SU-DHL-6 (cell line): ENCODE measurements at regions not wholly inside any gene's neighbourhood (a gene's known extent, or its start where the extent isn't known, plus 50 kb on each side); places are given as distances from the start of the nearest gene placed in this dataset.

Experiments used
- H2AFZ ChIP-seq: fragments of 200-600 bp; sonication (generic); 2 replicates; pipeline ENCODE4 v1.6.1; 2014; ENCODE audit warnings: low read depth, mild to moderate bottlenecking, moderate library complexity, mixed read lengths, antibody characterized with exemption, low read length; ENCODE audit not compliant: severe bottlenecking
- H3F3A ChIP-seq: fragments of 200-600 bp; shearing (Covaris generic); 2 replicates; pipeline ENCODE4 v1.6.0; 2016; ENCODE audit warnings: antibody characterized with exemption, mild to moderate bottlenecking; ENCODE audit not compliant: insufficient read depth
- H3K27ac ChIP-seq: fragments of 200-600 bp; sonication (generic); 2 replicates; pipeline ENCODE4 v1.5.1; 2016; ENCODE audit warnings: low read depth, mild to moderate bottlenecking, low read length, moderate library complexity, mixed read lengths
- H3K27me3 ChIP-seq: fragments of 200-600 bp; sonication (generic), shearing (Covaris generic); 2 replicates; pipeline ENCODE4 v1.6.0; 2014; ENCODE audit warnings: mild to moderate bottlenecking, low read length
- H3K36me3 ChIP-seq: fragments of 200-600 bp; sonication (generic); 2 replicates; pipeline ENCODE4 v1.6.1; 2014; ENCODE audit warnings: mild to moderate bottlenecking, low read length, mixed read lengths
- H3K4me2 ChIP-seq: fragments of 300-600, 200-600 bp; shearing (Covaris generic), sonication (generic); 2 replicates; pipeline ENCODE4 v1.6.0; 2014; ENCODE audit warnings: low read length, low read depth, mild to moderate bottlenecking; ENCODE audit not compliant: poor library complexity, severe bottlenecking
- H3K4me3 ChIP-seq: fragments of 200-600 bp; sonication (generic); 2 replicates; pipeline ENCODE4 v1.5.1; 2014; ENCODE audit warnings: antibody characterized with exemption, low read length, mild to moderate bottlenecking, mixed read lengths; ENCODE audit not compliant: insufficient read depth, poor library complexity, severe bottlenecking
- H3K79me2 ChIP-seq: fragments of 200-600 bp; sonication (generic); 2 replicates; pipeline ENCODE4 v1.6.1; 2014; ENCODE audit warnings: mild to moderate bottlenecking, low read length, moderate library complexity; ENCODE audit not compliant: insufficient read depth
- H3K9ac ChIP-seq: fragments of 200-600 bp; sonication (generic); 2 replicates; pipeline ENCODE4 v1.7.0; 2014; ENCODE audit warnings: mild to moderate bottlenecking, low read length
- H3K9me2 ChIP-seq: fragments of 200-600 bp; sonication (generic); replicated peaks from 2 replicates; pipeline ENCODE4 v1.6.1; 2014; ENCODE audit warnings: low read length; ENCODE audit not compliant: insufficient read depth
- H3K9me3 ChIP-seq: fragments of 200-600 bp; sonication (generic); 2 replicates; pipeline ENCODE4 v1.6.1; 2014; ENCODE audit warnings: low read length, mixed read lengths; ENCODE audit not compliant: insufficient read depth
- H4K20me1 ChIP-seq: fragments of 200-600 bp; sonication (generic); 2 replicates; pipeline ENCODE4 v1.6.1; 2014; ENCODE audit warnings: low read depth, mild to moderate bottlenecking, antibody characterized with exemption, low read length, moderate library complexity, mixed read lengths
- EZH2phosphoT487 ChIP-seq: fragments of 200-600 bp; sonication (generic), shearing (Covaris generic); conservative IDR thresholded peaks from 2 replicates; pipeline ENCODE4 v1.6.1; 2018; ENCODE audit warnings: mild to moderate bottlenecking, antibody characterized with exemption, low read length, moderate library complexity, mixed read lengths
- TF ChIP-seq, protein P1 (sequence below): fragments of 200-600 bp; sonication (generic); IDR thresholded peaks from one replicate; pipeline ENCODE4 v1.5.1; 2017; ENCODE audit warnings: antibody characterized with exemption, mild to moderate bottlenecking, low read length, moderate library complexity; ENCODE audit not compliant: insufficient read depth, poor library complexity, severe bottlenecking

DNA sequence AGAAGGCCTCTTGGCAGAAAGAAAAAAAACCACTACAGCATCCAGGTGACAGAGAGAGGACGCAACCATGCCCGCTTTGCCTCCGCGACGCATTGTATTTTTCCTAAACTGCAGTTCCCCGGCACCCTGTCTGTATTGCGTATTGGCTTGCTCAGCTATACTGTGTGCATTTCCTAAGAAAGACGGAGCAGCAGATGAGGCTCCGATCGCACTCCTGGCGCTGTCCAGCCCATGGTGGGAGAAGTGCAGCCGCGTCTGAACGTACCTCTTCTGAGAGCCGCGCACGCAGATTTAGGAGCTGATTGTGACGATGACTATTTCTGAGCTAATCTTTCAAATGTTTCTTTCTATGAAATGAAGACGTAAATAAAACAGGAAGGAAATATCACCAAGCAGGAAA lies 366.5 kb downstream of the IRX1 start:
- no peak overlapping the region for H2AFZ ChIP-seq
- TF ChIP-seq, protein P1, sequence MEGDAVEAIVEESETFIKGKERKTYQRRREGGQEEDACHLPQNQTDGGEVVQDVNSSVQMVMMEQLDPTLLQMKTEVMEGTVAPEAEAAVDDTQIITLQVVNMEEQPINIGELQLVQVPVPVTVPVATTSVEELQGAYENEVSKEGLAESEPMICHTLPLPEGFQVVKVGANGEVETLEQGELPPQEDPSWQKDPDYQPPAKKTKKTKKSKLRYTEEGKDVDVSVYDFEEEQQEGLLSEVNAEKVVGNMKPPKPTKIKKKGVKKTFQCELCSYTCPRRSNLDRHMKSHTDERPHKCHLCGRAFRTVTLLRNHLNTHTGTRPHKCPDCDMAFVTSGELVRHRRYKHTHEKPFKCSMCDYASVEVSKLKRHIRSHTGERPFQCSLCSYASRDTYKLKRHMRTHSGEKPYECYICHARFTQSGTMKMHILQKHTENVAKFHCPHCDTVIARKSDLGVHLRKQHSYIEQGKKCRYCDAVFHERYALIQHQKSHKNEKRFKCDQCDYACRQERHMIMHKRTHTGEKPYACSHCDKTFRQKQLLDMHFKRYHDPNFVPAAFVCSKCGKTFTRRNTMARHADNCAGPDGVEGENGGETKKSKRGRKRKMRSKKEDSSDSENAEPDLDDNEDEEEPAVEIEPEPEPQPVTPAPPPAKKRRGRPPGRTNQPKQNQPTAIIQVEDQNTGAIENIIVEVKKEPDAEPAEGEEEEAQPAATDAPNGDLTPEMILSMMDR, result no peak
- TF ChIP-seq EZH2phosphoT487, result no peak

GRCh38 chr5:3963652-3964051 lies 368.0 kb downstream of the IRX1 start:
- Histone ChIP-seq H3K9me2 (no peaks in the 10 kb centered on the region), H3K27me3 (no peaks in the 10 kb centered on the region), H3K79me2 (no peaks in the 10 kb centered on the region), H3F3A (no peaks in the 10 kb centered on the region), H3K9ac (no peak overlapping the region), H3K36me3 (no peaks in the 10 kb centered on the region), H2AFZ (no peak overlapping the region), H3K9me3 (no peaks in the 10 kb centered on the region), H3K4me2 (no peak overlapping the region), H3K4me3 (no peak overlapping the region), H3K27ac (no peak overlapping the region), H4K20me1 (no peaks in the 10 kb centered on the region)
- TF ChIP-seq EZH2phosphoT487, result no peak
- TF ChIP-seq, protein P1, result no peak

More for the DNA sequence above, 366.5 kb downstream of the IRX1 start:
- no peak overlapping the region for H3K4me2 ChIP-seq
- H3K27me3 ChIP-seq, result no peaks in the 10 kb centered on the region
- no peaks in the 10 kb centered on the region for H4K20me1 ChIP-seq
- no peak overlapping the region for H3K9ac ChIP-seq
- no peaks in the 10 kb centered on the region for H3K9me3 ChIP-seq
- no peaks in the 10 kb centered on the region for H3K36me3 ChIP-seq
- H3F3A ChIP-seq, result no peaks in the 10 kb centered on the region
- no peak overlapping the region for H3K27ac ChIP-seq
- H3K9me2 ChIP-seq, result no peaks in the 10 kb centered on the region
- H3K4me3 ChIP-seq, result no peak overlapping the region
- H3K79me2 ChIP-seq, result no peaks in the 10 kb centered on the region

- no peaks in the 10 kb centered on the region; the same call in 1 of the 2 replicates for H3K9me2 ChIP-seq
- H3K4me3 ChIP-seq, result no peak overlapping the region
- H3K27ac ChIP-seq, result no peak overlapping the region
- no peak overlapping the region for H3K4me2 ChIP-seq
- H3K36me3 ChIP-seq, result no peaks in the 10 kb centered on the region
- TF ChIP-seq, protein P1, result no peak
- no peak for TF ChIP-seq EZH2phosphoT487
- H3K79me2 ChIP-seq, result no peaks in the 10 kb centered on the region
- H3K27me3 ChIP-seq, result no peaks in the 10 kb centered on the region
- no peaks in the 10 kb centered on the region for H4K20me1 ChIP-seq
- no peak overlapping the region for H2AFZ ChIP-seq
- no peak overlapping the region for H3K9ac ChIP-seq
- no peaks in the 10 kb centered on the region for H3F3A ChIP-seq
- H3K9me3 ChIP-seq, result no peaks in the 10 kb centered on the region
Observed at GRCh38 chr5:3980156-3980555, 384.5 kb downstream of the IRX1 start.
